ENCODE measurements at regions not wholly inside any gene's neighbourhood (a gene's known extent, or its start where the extent isn't known, plus 50 kb on each side); places are given as distances from the start of the nearest gene placed in this dataset.

DNA sequence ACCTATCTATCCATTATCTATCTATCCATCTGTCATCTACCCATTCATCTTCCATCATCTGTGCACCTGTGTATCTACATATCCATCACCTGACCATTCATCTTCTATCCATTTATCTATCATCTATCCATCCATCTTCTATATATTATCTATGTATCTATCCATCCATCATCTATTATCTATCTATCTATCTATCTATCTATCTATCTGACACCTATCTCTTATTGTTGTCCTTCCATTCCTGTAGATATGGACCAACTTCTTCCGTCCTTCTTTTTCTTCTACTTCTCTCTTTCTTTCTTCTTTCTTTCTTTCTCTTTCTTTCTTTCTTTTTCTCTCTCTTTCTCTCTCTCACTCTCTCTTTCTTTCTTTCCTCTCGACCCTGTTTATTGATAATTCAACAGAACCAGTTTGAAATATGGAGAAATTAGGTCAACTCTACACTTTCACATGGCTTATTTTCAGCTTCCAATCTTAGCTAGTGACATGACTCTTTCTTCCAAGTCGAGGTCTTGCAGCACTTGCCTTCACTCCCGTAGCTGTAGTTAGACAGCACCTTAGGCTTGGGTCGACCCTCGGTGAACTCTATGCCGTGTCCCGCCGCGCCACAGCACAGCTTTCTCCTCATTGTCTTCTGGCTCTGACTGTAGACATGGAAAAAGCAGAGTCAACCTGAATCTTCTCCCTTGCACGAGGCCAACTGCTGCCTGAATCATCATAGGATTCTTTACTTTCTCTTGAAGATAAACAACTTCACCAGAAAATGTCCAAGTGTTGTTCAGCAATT is 110.4 kb upstream of the EXOC2 start:
- no peak overlapping the region for H2AFZ ChIP-seq (ENCODE audit: control insufficient read depth, low read depth, low read length)
- BruUV-seq (replicated peaks): no TSS peak
- H3K9me3 ChIP-seq (replicated peaks; ENCODE audit: control insufficient read depth, insufficient read depth, low read length): no peaks in the 10 kb centered on the region
- WGBS (ENCODE audit: insufficient coverage, insufficient replicate concordance, low lambda C conversion rate, missing lambda C conversion rate): 44% methylated on average over 11 of the region's 11 CpGs
- no peaks in the 10 kb centered on the region for H3K79me2 ChIP-seq (ENCODE audit: control insufficient read depth, insufficient read depth, low read length)
- FAIRE-seq: no peak
- H3K27ac ChIP-seq (ENCODE audit: control insufficient read depth, insufficient read depth): no peak overlapping the region
- intact Hi-C loops (cut with micrococcal nuclease; ENCODE audit: unreplicated experiment): no loop called here
- in situ Hi-C loops (cut with MboI): no loop called here
- TF ChIP-seq WRNIP1 (IDR thresholded peaks at IDR 0.05; ENCODE audit: borderline replicate concordance, low read depth, low read length) (no peak), KLF5 (IDR thresholded peaks at IDR 0.05; ENCODE audit: partially characterized antibody) (no peak), NFYB (IDR thresholded peaks at IDR 0.05; ENCODE audit: insufficient read depth, low read depth, low read length) (no peak), SMC3 (IDR thresholded peaks at IDR 0.05; ENCODE audit: borderline replicate concordance, low read length) (no peak)
- TF ChIP-seq, protein P1, sequence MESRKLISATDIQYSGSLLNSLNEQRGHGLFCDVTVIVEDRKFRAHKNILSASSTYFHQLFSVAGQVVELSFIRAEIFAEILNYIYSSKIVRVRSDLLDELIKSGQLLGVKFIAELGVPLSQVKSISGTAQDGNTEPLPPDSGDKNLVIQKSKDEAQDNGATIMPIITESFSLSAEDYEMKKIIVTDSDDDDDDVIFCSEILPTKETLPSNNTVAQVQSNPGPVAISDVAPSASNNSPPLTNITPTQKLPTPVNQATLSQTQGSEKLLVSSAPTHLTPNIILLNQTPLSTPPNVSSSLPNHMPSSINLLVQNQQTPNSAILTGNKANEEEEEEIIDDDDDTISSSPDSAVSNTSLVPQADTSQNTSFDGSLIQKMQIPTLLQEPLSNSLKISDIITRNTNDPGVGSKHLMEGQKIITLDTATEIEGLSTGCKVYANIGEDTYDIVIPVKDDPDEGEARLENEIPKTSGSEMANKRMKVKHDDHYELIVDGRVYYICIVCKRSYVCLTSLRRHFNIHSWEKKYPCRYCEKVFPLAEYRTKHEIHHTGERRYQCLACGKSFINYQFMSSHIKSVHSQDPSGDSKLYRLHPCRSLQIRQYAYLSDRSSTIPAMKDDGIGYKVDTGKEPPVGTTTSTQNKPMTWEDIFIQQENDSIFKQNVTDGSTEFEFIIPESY (IDR thresholded peaks at IDR 0.05): no peak
- TF ChIP-seq, protein P2, sequence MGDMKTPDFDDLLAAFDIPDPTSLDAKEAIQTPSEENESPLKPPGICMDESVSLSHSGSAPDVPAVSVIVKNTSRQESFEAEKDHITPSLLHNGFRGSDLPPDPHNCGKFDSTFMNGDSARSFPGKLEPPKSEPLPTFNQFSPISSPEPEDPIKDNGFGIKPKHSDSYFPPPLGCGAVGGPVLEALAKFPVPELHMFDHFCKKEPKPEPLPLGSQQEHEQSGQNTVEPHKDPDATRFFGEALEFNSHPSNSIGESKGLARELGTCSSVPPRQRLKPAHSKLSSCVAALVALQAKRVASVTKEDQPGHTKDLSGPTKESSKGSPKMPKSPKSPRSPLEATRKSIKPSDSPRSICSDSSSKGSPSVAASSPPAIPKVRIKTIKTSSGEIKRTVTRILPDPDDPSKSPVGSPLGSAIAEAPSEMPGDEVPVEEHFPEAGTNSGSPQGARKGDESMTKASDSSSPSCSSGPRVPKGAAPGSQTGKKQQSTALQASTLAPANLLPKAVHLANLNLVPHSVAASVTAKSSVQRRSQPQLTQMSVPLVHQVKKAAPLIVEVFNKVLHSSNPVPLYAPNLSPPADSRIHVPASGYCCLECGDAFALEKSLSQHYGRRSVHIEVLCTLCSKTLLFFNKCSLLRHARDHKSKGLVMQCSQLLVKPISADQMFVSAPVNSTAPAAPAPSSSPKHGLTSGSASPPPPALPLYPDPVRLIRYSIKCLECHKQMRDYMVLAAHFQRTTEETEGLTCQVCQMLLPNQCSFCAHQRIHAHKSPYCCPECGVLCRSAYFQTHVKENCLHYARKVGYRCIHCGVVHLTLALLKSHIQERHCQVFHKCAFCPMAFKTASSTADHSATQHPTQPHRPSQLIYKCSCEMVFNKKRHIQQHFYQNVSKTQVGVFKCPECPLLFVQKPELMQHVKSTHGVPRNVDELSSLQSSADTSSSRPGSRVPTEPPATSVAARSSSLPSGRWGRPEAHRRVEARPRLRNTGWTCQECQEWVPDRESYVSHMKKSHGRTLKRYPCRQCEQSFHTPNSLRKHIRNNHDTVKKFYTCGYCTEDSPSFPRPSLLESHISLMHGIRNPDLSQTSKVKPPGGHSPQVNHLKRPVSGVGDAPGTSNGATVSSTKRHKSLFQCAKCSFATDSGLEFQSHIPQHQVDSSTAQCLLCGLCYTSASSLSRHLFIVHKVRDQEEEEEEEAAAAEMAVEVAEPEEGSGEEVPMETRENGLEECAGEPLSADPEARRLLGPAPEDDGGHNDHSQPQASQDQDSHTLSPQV (IDR thresholded peaks at IDR 0.05): no peak
- H3K27me3 ChIP-seq (replicated peaks in 1 of 2; ENCODE audit: control insufficient read depth in 2 of 2, insufficient read depth in 2 of 2, low read length in 1 of 2): peaks cover 0 to 11% of the 10 kb centered on the region in 2 experiments; a peak in 3 of 4 replicates
- no peaks in the 10 kb centered on the region for H3K36me3 ChIP-seq (ENCODE audit: control insufficient read depth in 2 of 2, insufficient read depth in 2 of 2, low read length in 1 of 2)
- POLR2A ChIA-PET: no interaction called here
- H3K4me3 ChIP-seq: no peak overlapping the region
- RAD21 ChIA-PET (ENCODE audit: unreplicated experiment): interaction anchor here (0.6 kb wide), 1 partner anchor 594 kb away, joined by 3 read pairs; no protein-coding TSS in a partner anchor
- DNase-seq (ENCODE audit: low read depth, low spot score): no peak
- no peaks in the 10 kb centered on the region for H4K20me1 ChIP-seq (ENCODE audit: control insufficient read depth, insufficient read depth)
- H3K4me1 ChIP-seq (ENCODE audit: control insufficient read depth, insufficient read depth, low read length): no peaks in the 10 kb centered on the region
- CTCF ChIA-PET: interaction anchor here (0.6 to 0.7 kb wide), 3 partner anchors 95 to 714 kb away, joined by 3 to 4 read pairs (median 3); no protein-coding TSS in a partner anchor
- no peak for ATAC-seq
- no peak overlapping the region for H3K9ac ChIP-seq (ENCODE audit: control insufficient read depth, insufficient read depth, low read length)
- SMC1A ChIA-PET (ENCODE audit: uncharacterized antibody, unreplicated experiment): no interaction called here
- no peak overlapping the region for H3K4me2 ChIP-seq (ENCODE audit: control insufficient read depth, insufficient read depth)

Measured in GM12878 (cell line).